OCI-LY3 (cell line): ENCODE measurements at regions not wholly inside any gene's neighbourhood (a gene's known extent, or its start where the extent isn't known, plus 50 kb on each side); places are given as distances from the start of the nearest gene placed in this dataset.
"Not testable (repeated sequence)": the region's sequence is repeated elsewhere in the genome, so short reads cannot be mapped to it uniquely, and the experiment has no call there.

ENCODE experiments used
- H2AFZ ChIP-seq: fragments of 200-600, 300-600 bp; shearing (Covaris generic); 2 replicates; pipeline ENCODE4 v1.6.0; 2014; ENCODE audit warnings: antibody characterized with exemption, low read depth, low read length
- H3K27ac ChIP-seq: fragments of 200-600, 300-600 bp; sonication (generic); 2 replicates; pipeline ENCODE4 v1.5.1; 2014; ENCODE audit warnings: mild to moderate bottlenecking, low read length, moderate library complexity, mixed read lengths
- H3K27me3 ChIP-seq: fragments of 200-600, 300-600 bp; sonication (generic); 2 replicates; pipeline ENCODE4 v1.6.1; 2014; ENCODE audit warnings: low read depth, low read length, mixed read lengths
- H3K36me3 ChIP-seq: fragments of 200-600, 300-600 bp; sonication (generic); replicated peaks from 2 replicates; pipeline ENCODE3; 2014; ENCODE audit warnings: low read depth, low read length, mixed read lengths
- H3K4me1 ChIP-seq: fragments of 300-600, 200-600 bp; sonication (generic); 2 replicates; pipeline ENCODE4 v1.6.1; 2014; ENCODE audit warnings: low read length, mixed read lengths
- H3K4me2 ChIP-seq: fragments of 200-600, 300-600 bp; sonication (generic); 2 replicates; pipeline ENCODE4 v1.6.1; 2014; ENCODE audit warnings: low read length, mixed read lengths
- H3K4me3 ChIP-seq: fragments of 300-600, 200-600 bp; sonication (generic); 2 replicates; pipeline ENCODE4 v1.5.1; 2014; ENCODE audit warnings: antibody characterized with exemption, mild to moderate bottlenecking, low read length, moderate library complexity
- H3K79me2 ChIP-seq: fragments of 300-600, 200-600 bp; shearing (Covaris generic); 2 replicates; pipeline ENCODE4 v1.6.1; 2014; ENCODE audit warnings: mild to moderate bottlenecking, low read length, mixed read lengths
- H3K9ac ChIP-seq: fragments of 300-600, 200-600 bp; shearing (Covaris generic); 2 replicates; pipeline ENCODE4 v1.6.0; 2014; ENCODE audit warnings: mild to moderate bottlenecking, low read length, moderate library complexity
- H3K9me3 ChIP-seq: fragments of 200-600, 300-600 bp; shearing (Covaris generic); 2 replicates; pipeline ENCODE4 v1.6.1; 2014; ENCODE audit warnings: low read length, mixed read lengths; ENCODE audit not compliant: insufficient read depth
- H4K20me1 ChIP-seq: fragments of 200-600, 300-600 bp; sonication (generic); 2 replicates; pipeline ENCODE4 v1.6.1; 2016; ENCODE audit warnings: low read length, mixed read lengths; ENCODE audit not compliant: insufficient read depth
- CTCF ChIP-seq: fragments of 200-600, 300-600 bp; sonication (generic); IDR thresholded peaks from 2 replicates; pipeline ENCODE4 v1.5.1; 2014; ENCODE audit warnings: antibody characterized with exemption, low read length, low read depth
- EZH2phosphoT487 ChIP-seq: fragments of 200-600 bp; shearing (Covaris generic); IDR thresholded peaks from 2 replicates; pipeline ENCODE4 v1.6.1; 2018; ENCODE audit warnings: antibody characterized with exemption, mixed run types, low read depth

- TF ChIP-seq CTCF: no peak
- TF ChIP-seq EZH2phosphoT487: no peak
- no peak overlapping the region for H3K4me2 ChIP-seq
- H2AFZ ChIP-seq: no peak overlapping the region
Observed at GRCh38 chr2:142557391-142557790, 320.1 kb upstream of the KYNU start.

GRCh38 chr2:142545999-142546398, 331.5 kb upstream of the KYNU start:
- not testable (repeated sequence) for H3K4me3 ChIP-seq, H3K9ac ChIP-seq, H2AFZ ChIP-seq, H4K20me1 ChIP-seq, H3K4me1 ChIP-seq, H3K36me3 ChIP-seq, H3K79me2 ChIP-seq, H3K27me3 ChIP-seq, H3K9me3 ChIP-seq, H3K27ac ChIP-seq, H3K4me2 ChIP-seq

More at GRCh38 chr2:142557391-142557790, 320.1 kb upstream of the KYNU start:
- Histone ChIP-seq H3K9ac (no peak overlapping the region), H3K9me3 (no peaks in the 10 kb centered on the region), H3K79me2 (no peaks in the 10 kb centered on the region), H3K4me1 (peaks cover 1% of the 10 kb centered on the region), H3K27me3 (no peaks in the 10 kb centered on the region), H3K36me3 (no peaks in the 10 kb centered on the region), H4K20me1 (no peaks in the 10 kb centered on the region), H3K4me3 (no peak overlapping the region), H3K27ac (no peak overlapping the region)

GRCh38 chr2:142545036-142545435, 332.4 kb upstream of the KYNU start:
- no peaks in the 10 kb centered on the region for H4K20me1 ChIP-seq
- no peak overlapping the region for H3K4me2 ChIP-seq
- H3K79me2 ChIP-seq: no peaks in the 10 kb centered on the region
- no peak overlapping the region for H3K27ac ChIP-seq
- H3K4me3 ChIP-seq: no peak overlapping the region
- H3K4me1 ChIP-seq: no peaks in the 10 kb centered on the region
- H3K36me3 ChIP-seq: no peaks in the 10 kb centered on the region
- H3K9me3 ChIP-seq: no peaks in the 10 kb centered on the region
- H3K27me3 ChIP-seq: no peaks in the 10 kb centered on the region
- TF ChIP-seq EZH2phosphoT487 (no peak), CTCF (no peak)
- H3K9ac ChIP-seq: no peak overlapping the region
- H2AFZ ChIP-seq: no peak overlapping the region

- H4K20me1 ChIP-seq: no peaks in the 10 kb centered on the region
- TF ChIP-seq EZH2phosphoT487 (no peak), CTCF (no peak)
Observed at GRCh38 chr2:142544173-142544572, 333.3 kb upstream of the KYNU start.

GRCh38 chr2:142542431-142542910, 335.0 kb upstream of the KYNU start:
- Histone ChIP-seq H3K4me1 (no peaks in the 10 kb centered on the region), H3K27ac (no peak overlapping the region), H4K20me1 (no peaks in the 10 kb centered on the region), H3K4me2 (no peak overlapping the region), H3K36me3 (no peaks in the 10 kb centered on the region), H3K27me3 (no peaks in the 10 kb centered on the region), H2AFZ (no peak overlapping the region), H3K9me3 (no peaks in the 10 kb centered on the region), H3K79me2 (no peaks in the 10 kb centered on the region), H3K4me3 (no peak overlapping the region), H3K9ac (no peak overlapping the region)
- TF ChIP-seq EZH2phosphoT487 (no peak), CTCF (no peak)

More at GRCh38 chr2:142544173-142544572, 333.3 kb upstream of the KYNU start:
- H3K4me2 ChIP-seq: no peak overlapping the region
- H3K9me3 ChIP-seq: no peaks in the 10 kb centered on the region
- H2AFZ ChIP-seq: no peak overlapping the region
- H3K36me3 ChIP-seq: no peaks in the 10 kb centered on the region
- no peaks in the 10 kb centered on the region for H3K4me1 ChIP-seq
- H3K9ac ChIP-seq: no peak overlapping the region
- no peaks in the 10 kb centered on the region for H3K27me3 ChIP-seq
- no peak overlapping the region for H3K4me3 ChIP-seq
- H3K27ac ChIP-seq: no peak overlapping the region
- H3K79me2 ChIP-seq: no peaks in the 10 kb centered on the region
